ENCODE measurements at regions not wholly inside any gene's neighbourhood (a gene's known extent, or its start where the extent isn't known, plus 50 kb on each side); places are given as distances from the start of the nearest gene placed in this dataset.

DNA sequence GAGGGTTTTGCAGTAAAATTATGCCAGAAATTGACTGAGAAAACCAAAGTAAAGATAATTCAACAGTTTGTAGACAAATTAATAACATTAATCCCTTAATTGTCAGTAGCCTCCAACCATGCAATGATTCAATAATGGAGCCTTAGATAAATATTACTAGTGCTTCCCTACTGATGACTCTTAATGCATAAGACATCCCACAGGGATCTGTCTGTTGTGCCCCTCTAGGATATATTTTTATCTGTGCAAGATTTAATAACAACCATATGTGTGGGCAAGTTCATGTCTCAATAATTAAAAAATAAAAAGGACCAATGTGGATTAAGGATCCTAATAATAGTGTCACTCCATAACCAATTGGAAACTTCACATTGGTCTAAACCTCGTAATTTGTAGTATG is 230.3 kb upstream of the TCF4 start:
- H3K9me3 ChIP-seq (ENCODE audit: control insufficient read depth, insufficient read depth, low read depth, low read length), result no peaks in the 10 kb centered on the region
- ChIA-PET CTCF (no interaction called here), POLR2A (no interaction called here)
- H3K27ac ChIP-seq (ENCODE audit: extremely low read depth, low read depth, low read length), result no peak overlapping the region
- H3K36me3 ChIP-seq (ENCODE audit: control insufficient read depth in 2 of 2, insufficient read depth in 1 of 2, low read length in 2 of 2), result no peaks in the 10 kb centered on the region
- no peaks in the 10 kb centered on the region for H3K4me1 ChIP-seq (ENCODE audit: control insufficient read depth, insufficient read depth, low read length)
- no peak for TF ChIP-seq ZNF16 (tag by site-specific recombination; IDR thresholded peaks at IDR 0.05; ENCODE audit: low read depth)
- TF ChIP-seq TRIM28 (IDR thresholded peaks at IDR 0.05; ENCODE audit: borderline replicate concordance, low read length), result no peak
- TF ChIP-seq ZNF747 (tag by site-specific recombination; IDR thresholded peaks at IDR 0.05), result no peak
- TF ChIP-seq ZNF157 (tag by site-specific recombination; IDR thresholded peaks at IDR 0.05), result no peak
- TF ChIP-seq, protein P1, sequence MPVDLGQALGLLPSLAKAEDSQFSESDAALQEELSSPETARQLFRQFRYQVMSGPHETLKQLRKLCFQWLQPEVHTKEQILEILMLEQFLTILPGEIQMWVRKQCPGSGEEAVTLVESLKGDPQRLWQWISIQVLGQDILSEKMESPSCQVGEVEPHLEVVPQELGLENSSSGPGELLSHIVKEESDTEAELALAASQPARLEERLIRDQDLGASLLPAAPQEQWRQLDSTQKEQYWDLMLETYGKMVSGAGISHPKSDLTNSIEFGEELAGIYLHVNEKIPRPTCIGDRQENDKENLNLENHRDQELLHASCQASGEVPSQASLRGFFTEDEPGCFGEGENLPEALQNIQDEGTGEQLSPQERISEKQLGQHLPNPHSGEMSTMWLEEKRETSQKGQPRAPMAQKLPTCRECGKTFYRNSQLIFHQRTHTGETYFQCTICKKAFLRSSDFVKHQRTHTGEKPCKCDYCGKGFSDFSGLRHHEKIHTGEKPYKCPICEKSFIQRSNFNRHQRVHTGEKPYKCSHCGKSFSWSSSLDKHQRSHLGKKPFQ (tag by site-specific recombination; IDR thresholded peaks at IDR 0.05), result no peak
- TF ChIP-seq ZNF530 (tag by site-specific recombination; IDR thresholded peaks at IDR 0.05; ENCODE audit: low read depth), result no peak
- no peak for TF ChIP-seq ZNF555 (tag by site-specific recombination; conservative IDR thresholded peaks at IDR 0.05)
- TF ChIP-seq HOXD13 (CRISPR knock-in tag; IDR thresholded peaks at IDR 0.05; ENCODE audit: borderline replicate concordance), result no peak
- TF ChIP-seq, protein P2, sequence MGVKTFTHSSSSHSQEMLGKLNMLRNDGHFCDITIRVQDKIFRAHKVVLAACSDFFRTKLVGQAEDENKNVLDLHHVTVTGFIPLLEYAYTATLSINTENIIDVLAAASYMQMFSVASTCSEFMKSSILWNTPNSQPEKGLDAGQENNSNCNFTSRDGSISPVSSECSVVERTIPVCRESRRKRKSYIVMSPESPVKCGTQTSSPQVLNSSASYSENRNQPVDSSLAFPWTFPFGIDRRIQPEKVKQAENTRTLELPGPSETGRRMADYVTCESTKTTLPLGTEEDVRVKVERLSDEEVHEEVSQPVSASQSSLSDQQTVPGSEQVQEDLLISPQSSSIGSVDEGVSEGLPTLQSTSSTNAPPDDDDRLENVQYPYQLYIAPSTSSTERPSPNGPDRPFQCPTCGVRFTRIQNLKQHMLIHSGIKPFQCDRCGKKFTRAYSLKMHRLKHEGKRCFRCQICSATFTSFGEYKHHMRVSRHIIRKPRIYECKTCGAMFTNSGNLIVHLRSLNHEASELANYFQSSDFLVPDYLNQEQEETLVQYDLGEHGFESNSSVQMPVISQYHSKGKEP (tag by site-specific recombination; IDR thresholded peaks at IDR 0.05), result no peak
- H3K4me3 ChIP-seq (ENCODE audit: low read depth, low read length), result no peak overlapping the region

DNA sequence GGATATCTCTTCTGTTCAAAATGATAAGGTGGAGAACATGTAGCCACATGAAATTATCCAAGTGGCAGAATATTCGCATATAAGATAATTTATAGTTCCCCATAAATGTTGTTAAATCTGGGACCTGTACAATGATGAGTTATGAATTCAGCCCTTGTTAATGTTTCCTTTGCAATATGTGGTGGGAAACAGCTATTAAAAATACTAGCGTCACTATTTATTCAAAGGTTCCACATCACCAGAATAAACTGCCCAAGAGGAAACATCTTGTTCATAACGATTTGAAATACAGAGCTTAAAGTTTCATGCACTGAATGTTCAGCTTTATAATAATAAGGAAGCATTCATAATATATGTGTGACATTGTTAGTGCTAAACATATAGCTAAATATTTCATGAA is 223.9 kb upstream of the TCF4 start:
- Histone ChIP-seq H3K36me3 (ENCODE audit: control insufficient read depth in 2 of 2, insufficient read depth in 1 of 2, low read length in 2 of 2) (no peaks in the 10 kb centered on the region), H3K9me3 (ENCODE audit: control insufficient read depth, insufficient read depth, low read depth, low read length) (no peaks in the 10 kb centered on the region), H3K4me1 (ENCODE audit: control insufficient read depth, insufficient read depth, low read length) (no peaks in the 10 kb centered on the region), H3K4me3 (ENCODE audit: low read depth, low read length) (no peak overlapping the region), H3K27ac (ENCODE audit: extremely low read depth, low read depth, low read length) (no peak overlapping the region)
- TF ChIP-seq HOXC10 (CRISPR knock-in tag; IDR thresholded peaks at IDR 0.05) (no peak), ZNF324 (tag by site-specific recombination; IDR thresholded peaks at IDR 0.05) (no peak), EGR2 (tag by site-specific recombination; IDR thresholded peaks at IDR 0.05; ENCODE audit: low read depth) (no peak), ZNF629 (tag by site-specific recombination; IDR thresholded peaks at IDR 0.05) (no peak), ZNF768 (tag by site-specific recombination; IDR thresholded peaks at IDR 0.05) (no peak), ZNF391 (tag by site-specific recombination; IDR thresholded peaks at IDR 0.05; ENCODE audit: borderline replicate concordance, low read depth) (no peak), SALL2 (tag by site-specific recombination; IDR thresholded peaks at IDR 0.05; ENCODE audit: borderline replicate concordance) (no peak), ZBTB1 (tag by site-specific recombination; IDR thresholded peaks at IDR 0.05) (no peak), ZNF830 (tag by site-specific recombination; IDR thresholded peaks at IDR 0.05; ENCODE audit: low read depth) (no peak), BCL11A (tag by site-specific recombination; IDR thresholded peaks at IDR 0.05; ENCODE audit: low read depth) (no peak), ZNF146 (tag by site-specific recombination; IDR thresholded peaks at IDR 0.05) (no peak), ZNF16 (tag by site-specific recombination; IDR thresholded peaks at IDR 0.05; ENCODE audit: low read depth) (no peak), OVOL3 (tag by site-specific recombination; IDR thresholded peaks at IDR 0.05) (no peak), ZBTB21 (tag by site-specific recombination; IDR thresholded peaks at IDR 0.05) (no peak), ZNF521 (tag by site-specific recombination; IDR thresholded peaks at IDR 0.05) (no peak), ZFP41 (tag by site-specific recombination; IDR thresholded peaks at IDR 0.05; ENCODE audit: borderline replicate concordance) (no peak)
- TF ChIP-seq, protein P3, sequence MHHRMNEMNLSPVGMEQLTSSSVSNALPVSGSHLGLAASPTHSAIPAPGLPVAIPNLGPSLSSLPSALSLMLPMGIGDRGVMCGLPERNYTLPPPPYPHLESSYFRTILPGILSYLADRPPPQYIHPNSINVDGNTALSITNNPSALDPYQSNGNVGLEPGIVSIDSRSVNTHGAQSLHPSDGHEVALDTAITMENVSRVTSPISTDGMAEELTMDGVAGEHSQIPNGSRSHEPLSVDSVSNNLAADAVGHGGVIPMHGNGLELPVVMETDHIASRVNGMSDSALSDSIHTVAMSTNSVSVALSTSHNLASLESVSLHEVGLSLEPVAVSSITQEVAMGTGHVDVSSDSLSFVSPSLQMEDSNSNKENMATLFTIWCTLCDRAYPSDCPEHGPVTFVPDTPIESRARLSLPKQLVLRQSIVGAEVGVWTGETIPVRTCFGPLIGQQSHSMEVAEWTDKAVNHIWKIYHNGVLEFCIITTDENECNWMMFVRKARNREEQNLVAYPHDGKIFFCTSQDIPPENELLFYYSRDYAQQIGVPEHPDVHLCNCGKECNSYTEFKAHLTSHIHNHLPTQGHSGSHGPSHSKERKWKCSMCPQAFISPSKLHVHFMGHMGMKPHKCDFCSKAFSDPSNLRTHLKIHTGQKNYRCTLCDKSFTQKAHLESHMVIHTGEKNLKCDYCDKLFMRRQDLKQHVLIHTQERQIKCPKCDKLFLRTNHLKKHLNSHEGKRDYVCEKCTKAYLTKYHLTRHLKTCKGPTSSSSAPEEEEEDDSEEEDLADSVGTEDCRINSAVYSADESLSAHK (tag by site-specific recombination; IDR thresholded peaks at IDR 0.05), result no peak
- TF ChIP-seq, protein P2 (tag by site-specific recombination; IDR thresholded peaks at IDR 0.05), result no peak
- TF ChIP-seq, protein P4, sequence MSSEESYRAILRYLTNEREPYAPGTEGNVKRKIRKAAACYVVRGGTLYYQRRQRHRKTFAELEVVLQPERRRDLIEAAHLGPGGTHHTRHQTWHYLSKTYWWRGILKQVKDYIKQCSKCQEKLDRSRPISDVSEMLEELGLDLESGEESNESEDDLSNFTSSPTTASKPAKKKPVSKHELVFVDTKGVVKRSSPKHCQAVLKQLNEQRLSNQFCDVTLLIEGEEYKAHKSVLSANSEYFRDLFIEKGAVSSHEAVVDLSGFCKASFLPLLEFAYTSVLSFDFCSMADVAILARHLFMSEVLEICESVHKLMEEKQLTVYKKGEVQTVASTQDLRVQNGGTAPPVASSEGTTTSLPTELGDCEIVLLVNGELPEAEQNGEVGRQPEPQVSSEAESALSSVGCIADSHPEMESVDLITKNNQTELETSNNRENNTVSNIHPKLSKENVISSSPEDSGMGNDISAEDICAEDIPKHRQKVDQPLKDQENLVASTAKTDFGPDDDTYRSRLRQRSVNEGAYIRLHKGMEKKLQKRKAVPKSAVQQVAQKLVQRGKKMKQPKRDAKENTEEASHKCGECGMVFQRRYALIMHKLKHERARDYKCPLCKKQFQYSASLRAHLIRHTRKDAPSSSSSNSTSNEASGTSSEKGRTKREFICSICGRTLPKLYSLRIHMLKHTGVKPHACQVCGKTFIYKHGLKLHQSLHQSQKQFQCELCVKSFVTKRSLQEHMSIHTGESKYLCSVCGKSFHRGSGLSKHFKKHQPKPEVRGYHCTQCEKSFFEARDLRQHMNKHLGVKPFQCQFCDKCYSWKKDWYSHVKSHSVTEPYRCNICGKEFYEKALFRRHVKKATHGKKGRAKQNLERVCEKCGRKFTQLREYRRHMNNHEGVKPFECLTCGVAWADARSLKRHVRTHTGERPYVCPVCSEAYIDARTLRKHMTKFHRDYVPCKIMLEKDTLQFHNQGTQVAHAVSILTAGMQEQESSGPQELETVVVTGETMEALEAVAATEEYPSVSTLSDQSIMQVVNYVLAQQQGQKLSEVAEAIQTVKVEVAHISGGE (tag by site-specific recombination; conservative IDR thresholded peaks at IDR 0.05; ENCODE audit: low read depth), result no peak
- CTCF ChIA-PET, result interaction anchor here (0.7 to 1.0 kb wide), 2 partner anchors 23 to 577 kb away, joined by 3 read pairs; no protein-coding TSS in a partner anchor
- POLR2A ChIA-PET, result no interaction called here
